A549 (cell line): ENCODE measurements at regions not wholly inside any gene's neighbourhood (a gene's known extent, or its start where the extent isn't known, plus 50 kb on each side); places are given as distances from the start of the nearest gene placed in this dataset.

Experiments used
- CTCF ChIP-seq: fragments of >200 bp; sonication (Bioruptor Twin); formaldehyde crosslinking; IDR thresholded peaks from 3 replicates; pipeline ENCODE4 v1.5.1; 2016
- EHF ChIP-seq: fragments of 250-450 bp; sonication (Bioruptor Pico); IDR thresholded peaks from 2 replicates; pipeline ENCODE4 v1.5.0; 2020; ENCODE audit warnings: mild to moderate bottlenecking
- EP300 ChIP-seq, 2 experiments: fragments of >200 bp; sonication (Bioruptor Twin); formaldehyde crosslinking; IDR thresholded peaks; 2 replicates in 1 of 2; 3 replicates in 1 of 2; pipeline ENCODE4 v1.6.1; 2016 to 2017
- HOXB5 ChIP-seq: fragments of 250-450 bp; sonication (Bioruptor Pico); IDR thresholded peaks from 2 replicates; pipeline ENCODE4 v1.5.0; 2020; ENCODE audit warnings: mild to moderate bottlenecking, moderate library complexity
- MAFK ChIP-seq: fragments of 450-650 bp; IDR thresholded peaks from 2 replicates; pipeline ENCODE4 v1.6.1; 2014; ENCODE audit not compliant: partially characterized antibody
- NR3C1 ChIP-seq: fragments of >200 bp; sonication (Bioruptor Twin); formaldehyde crosslinking; IDR thresholded peaks from 3 replicates; pipeline ENCODE4 v1.6.1; 2017
- PBX3 ChIP-seq: IDR thresholded peaks from 2 replicates; pipeline ENCODE4 v1.6.1; 2012
- POLR2A ChIP-seq: IDR thresholded peaks from 2 replicates; pipeline ENCODE4 v1.6.1; 2012; ENCODE audit warnings: mild to moderate bottlenecking, low read length
- RAD21 ChIP-seq, 2 experiments: fragments of >200 bp in 1 of 2; sonication (Bioruptor Twin) in 1 of 2; formaldehyde crosslinking in 1 of 2; IDR thresholded peaks in 1 of 2; conservative IDR thresholded peaks in 1 of 2; 2 replicates in 1 of 2; 3 replicates in 1 of 2; pipeline ENCODE4 v1.6.1; 2012 to 2018; ENCODE audit warnings: inconsistent platforms in 1 of 2
- REST ChIP-seq: fragments of 200-600 bp; sonication (generic); IDR thresholded peaks from 2 replicates; pipeline ENCODE4 v1.6.1; 2016; ENCODE audit warnings: antibody characterized with exemption, mild to moderate bottlenecking, moderate library complexity
- RNF2 ChIP-seq: fragments of 200-600 bp; sonication (generic); IDR thresholded peaks from 2 replicates; pipeline ENCODE4 v1.6.1; 2016; ENCODE audit warnings: low read depth, mild to moderate bottlenecking, antibody characterized with exemption, moderate library complexity, borderline replicate concordance
- SREBF2 ChIP-seq: fragments of 450-650 bp; IDR thresholded peaks from 2 replicates; pipeline ENCODE4 v1.6.1; 2014; ENCODE audit warnings: mild to moderate bottlenecking, moderate library complexity
- USF2 ChIP-seq: fragments of 450-650 bp; IDR thresholded peaks from 2 replicates; pipeline ENCODE4 v1.6.1; 2014; ENCODE audit warnings: antibody characterized with exemption

- TF ChIP-seq CTCF = no peak
- no peak for TF ChIP-seq MAFK
- no peak for TF ChIP-seq RNF2
- TF ChIP-seq SREBF2 = no peak
- no peak for TF ChIP-seq EP300 (IDR thresholded peaks at IDR 0.05)
- TF ChIP-seq REST = no peak
- no peak for TF ChIP-seq NR3C1
- TF ChIP-seq USF2 = no peak
- TF ChIP-seq POLR2A = no peak
- TF ChIP-seq RAD21 (conservative IDR thresholded peaks at IDR 0.05 in 1 of 2, IDR thresholded peaks at IDR 0.05 in 1 of 2) = no peak
- TF ChIP-seq EHF = no peak
- no peak for TF ChIP-seq HOXB5
- no peak for TF ChIP-seq PBX3
Observed at GRCh38 chr11:88414981-88415413, 77.5 kb upstream of the CTSC start.
